Stimulated activated naive CD8-positive, alpha-beta T cell treated with anti-CD3 and anti-CD28 coated beads, Interleukin-15, Interleukin-2, amounts not matched to agents 100 ng/mL and 50 ng/mL, for 24 hours (primary cell): ENCODE measurements at regions not wholly inside any gene's neighbourhood (a gene's known extent, or its start where the extent isn't known, plus 50 kb on each side); places are given as distances from the start of the nearest gene placed in this dataset.
"Not testable (repeated sequence)": the region's sequence is repeated elsewhere in the genome, so short reads cannot be mapped to it uniquely, and the experiment has no call there.

Experiments
- H3K27ac Mint-ChIP-seq: one replicate; pipeline ENCODE4 v1.8.0; 2021; ENCODE audit warnings: mild to moderate bottlenecking, mixed read lengths
- H3K27me3 Mint-ChIP-seq: one replicate; pipeline ENCODE4 v1.8.0; 2021; ENCODE audit warnings: mixed read lengths
- H3K36me3 Mint-ChIP-seq: one replicate; pipeline ENCODE4 v1.8.0; 2021; ENCODE audit warnings: low read depth, mixed read lengths
- H3K4me1 Mint-ChIP-seq: one replicate; pipeline ENCODE4 v1.8.0; 2021; ENCODE audit warnings: low read depth, mixed read lengths
- H3K4me3 Mint-ChIP-seq: one replicate; pipeline ENCODE4 v1.8.0; 2021; ENCODE audit warnings: mild to moderate bottlenecking, mixed read lengths
- H3K9me3 Mint-ChIP-seq: one replicate; pipeline ENCODE4 v1.8.0; 2021; ENCODE audit warnings: mixed read lengths

GRCh38 chr1:189211742-189212141 lies 1265.9 kb downstream of the BRINP3 start:
- Mint-ChIP-seq H3K4me1 (no peaks in the 10 kb centered on the region), H3K9me3 (peaks cover 4% of the 10 kb centered on the region), H3K36me3 (no peaks in the 10 kb centered on the region), H3K27me3 (no peaks in the 10 kb centered on the region), H3K27ac (no peak overlapping the region), H3K4me3 (no peak overlapping the region)

DNA sequence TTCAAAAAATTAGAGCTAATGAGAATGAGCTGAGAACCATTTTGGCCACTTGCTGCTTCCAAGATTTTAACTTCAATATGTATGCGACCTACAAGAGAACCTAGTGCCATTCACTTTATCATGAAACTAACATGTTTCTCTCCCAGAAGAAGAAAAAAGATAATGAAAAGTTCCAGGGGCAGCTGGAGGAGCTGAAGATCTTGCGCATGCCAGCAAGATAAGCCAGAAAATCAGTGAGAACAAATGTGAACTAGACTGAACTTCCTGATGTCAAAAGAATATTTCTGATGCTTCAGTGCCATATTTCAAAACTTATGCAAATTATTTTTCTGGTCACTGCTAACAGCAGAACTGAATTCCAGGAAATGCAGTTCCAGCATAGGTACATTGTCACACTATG lies 1265.1 kb downstream of the BRINP3 start:
- Mint-ChIP-seq H3K36me3 (no peaks in the 10 kb centered on the region), H3K27ac (no peak overlapping the region), H3K4me1 (no peaks in the 10 kb centered on the region), H3K27me3 (no peaks in the 10 kb centered on the region), H3K4me3 (no peak overlapping the region), H3K9me3 (peaks cover 4% of the 10 kb centered on the region)

- H3K9me3 Mint-ChIP-seq: peaks cover 4% of the 10 kb centered on the region
- H3K4me3 Mint-ChIP-seq: no peak overlapping the region
- H3K36me3 Mint-ChIP-seq: no peaks in the 10 kb centered on the region
- no peaks in the 10 kb centered on the region for H3K27me3 Mint-ChIP-seq
- no peak overlapping the region for H3K27ac Mint-ChIP-seq
- H3K4me1 Mint-ChIP-seq: no peaks in the 10 kb centered on the region
Measured at GRCh38 chr1:189216886-189217285, 1260.8 kb downstream of the BRINP3 start.

DNA sequence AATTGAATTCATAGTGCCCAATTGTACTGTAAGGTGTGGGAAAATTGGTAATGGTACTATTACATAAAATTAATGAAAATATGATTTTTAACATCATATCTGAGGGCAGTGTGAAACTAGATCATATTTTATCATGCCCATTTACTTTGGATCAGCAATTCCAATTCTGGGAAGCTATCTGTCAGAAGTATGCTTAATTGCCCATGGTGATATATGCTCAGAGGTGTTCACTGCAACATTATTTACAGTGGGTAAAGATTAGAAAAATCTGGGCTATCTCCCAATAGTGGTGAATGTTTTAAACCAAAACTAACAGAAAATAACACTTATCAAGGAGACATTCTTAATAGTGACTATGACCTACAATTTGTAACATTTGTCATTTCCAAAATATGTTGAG lies 1260.0 kb downstream of the BRINP3 start:
- Mint-ChIP-seq H3K4me1 (no peaks in the 10 kb centered on the region), H3K36me3 (no peaks in the 10 kb centered on the region), H3K27me3 (no peaks in the 10 kb centered on the region), H3K9me3 (peaks cover 4% of the 10 kb centered on the region), H3K4me3 (no peak overlapping the region), H3K27ac (no peak overlapping the region)

DNA sequence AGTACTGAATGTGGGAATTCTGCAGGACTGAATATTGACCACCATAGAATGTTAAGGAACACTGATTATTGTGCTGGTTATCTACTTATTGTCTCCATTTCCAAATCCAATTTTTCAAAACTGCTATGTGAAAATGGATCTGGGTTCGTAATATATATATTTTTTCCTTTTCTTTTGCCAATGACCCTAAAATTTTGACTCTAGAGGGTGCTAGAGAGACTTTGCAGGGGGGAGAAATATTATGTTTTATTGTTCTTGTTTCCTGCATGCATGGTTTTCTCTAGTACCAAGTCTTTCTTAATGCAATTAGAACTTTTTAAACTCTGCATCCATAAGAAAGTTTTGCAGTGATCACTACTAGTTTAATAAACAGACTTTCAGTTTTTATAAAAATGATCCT lies 1256.9 kb downstream of the BRINP3 start:
- no peak overlapping the region for H3K27ac Mint-ChIP-seq
- H3K4me1 Mint-ChIP-seq: no peaks in the 10 kb centered on the region
- H3K27me3 Mint-ChIP-seq: no peaks in the 10 kb centered on the region
- no peak overlapping the region for H3K4me3 Mint-ChIP-seq
- peaks cover 9% of the 10 kb centered on the region for H3K9me3 Mint-ChIP-seq
- no peaks in the 10 kb centered on the region for H3K36me3 Mint-ChIP-seq

DNA sequence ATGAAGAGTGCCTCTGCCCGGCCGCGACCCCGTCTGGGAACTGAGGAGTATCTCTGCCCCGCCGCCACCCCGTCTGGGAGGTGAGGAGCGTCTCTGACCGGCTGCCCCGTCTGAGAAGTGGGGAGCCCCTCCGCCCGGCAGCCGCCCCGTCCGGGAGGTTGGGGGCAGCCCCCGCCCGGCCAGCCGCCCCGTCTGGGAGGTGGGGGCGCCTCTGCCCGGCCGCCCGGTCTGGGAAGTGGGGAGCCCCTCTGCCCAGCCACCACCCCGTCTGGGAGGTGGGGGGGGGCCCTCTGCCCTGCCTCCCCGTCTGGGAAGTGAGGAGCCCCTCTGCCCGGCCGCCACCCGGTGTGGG lies 1251.9 kb downstream of the BRINP3 start:
- H3K27me3 Mint-ChIP-seq, H3K4me3 Mint-ChIP-seq, H3K36me3 Mint-ChIP-seq, H3K27ac Mint-ChIP-seq, H3K9me3 Mint-ChIP-seq, H3K4me1 Mint-ChIP-seq: not testable (repeated sequence)

GRCh38 chr1:189226779-189227178 lies 1250.9 kb downstream of the BRINP3 start:
- peaks cover 5% of the 10 kb centered on the region for H3K9me3 Mint-ChIP-seq
- no peaks in the 10 kb centered on the region for H3K36me3 Mint-ChIP-seq
- H3K27ac Mint-ChIP-seq: no peak overlapping the region
- H3K27me3 Mint-ChIP-seq: no peaks in the 10 kb centered on the region
- H3K4me1 Mint-ChIP-seq: no peaks in the 10 kb centered on the region
- no peak overlapping the region for H3K4me3 Mint-ChIP-seq

GRCh38 chr1:189237008-189237407 lies 1240.7 kb downstream of the BRINP3 start:
- Mint-ChIP-seq H3K27me3 (no peaks in the 10 kb centered on the region), H3K4me1 (no peaks in the 10 kb centered on the region), H3K9me3 (peaks cover 19% of the 10 kb centered on the region), H3K36me3 (no peaks in the 10 kb centered on the region), H3K4me3 (no peak overlapping the region), H3K27ac (no peak overlapping the region)

GRCh38 chr1:189253601-189254350 lies 1223.9 kb downstream of the BRINP3 start:
- no peaks in the 10 kb centered on the region for H3K36me3 Mint-ChIP-seq
- H3K27me3 Mint-ChIP-seq: no peaks in the 10 kb centered on the region
- H3K9me3 Mint-ChIP-seq: peaks cover 6% of the 10 kb centered on the region
- H3K4me3 Mint-ChIP-seq: no peak overlapping the region
- H3K27ac Mint-ChIP-seq: no peak overlapping the region
- H3K4me1 Mint-ChIP-seq: no peaks in the 10 kb centered on the region

DNA sequence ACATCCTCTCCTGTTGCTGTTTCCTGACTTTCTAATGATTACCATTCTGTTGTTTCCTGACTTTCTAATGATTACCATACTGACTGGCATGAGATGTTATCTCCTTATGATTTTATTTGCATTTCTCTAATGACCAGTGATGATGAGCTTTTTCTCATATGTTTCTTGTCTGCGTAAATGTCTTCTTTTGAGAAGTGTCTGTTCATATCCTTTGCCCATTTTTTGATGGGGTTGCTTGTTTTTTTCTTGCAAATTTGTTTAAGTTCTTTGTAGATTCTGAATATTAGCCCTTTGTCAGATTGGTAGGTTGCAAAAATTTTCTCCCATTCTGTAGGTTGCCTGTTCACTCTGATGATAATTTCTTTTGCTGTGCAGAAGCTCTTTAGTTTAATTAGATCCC lies 1216.5 kb downstream of the BRINP3 start:
- peaks cover 14% of the 10 kb centered on the region for H3K9me3 Mint-ChIP-seq
- not testable (repeated sequence) for H3K4me3 Mint-ChIP-seq, H3K27ac Mint-ChIP-seq, H3K36me3 Mint-ChIP-seq, H3K4me1 Mint-ChIP-seq, H3K27me3 Mint-ChIP-seq

- Mint-ChIP-seq H3K9me3 (peaks cover 14% of the 10 kb centered on the region), H3K27ac (no peak overlapping the region), H3K4me3 (no peak overlapping the region)
Measured at GRCh38 chr1:189269011-189269410, 1208.7 kb downstream of the BRINP3 start.

GRCh38 chr1:189274267-189274666 lies 1203.4 kb downstream of the BRINP3 start:
- H3K4me1 Mint-ChIP-seq: no peaks in the 10 kb centered on the region
- H3K36me3 Mint-ChIP-seq: no peaks in the 10 kb centered on the region
- H3K9me3 Mint-ChIP-seq: peaks cover 11% of the 10 kb centered on the region
- no peaks in the 10 kb centered on the region for H3K27me3 Mint-ChIP-seq
- H3K27ac Mint-ChIP-seq: no peak overlapping the region
- H3K4me3 Mint-ChIP-seq: no peak overlapping the region

More at GRCh38 chr1:189269011-189269410, 1208.7 kb downstream of the BRINP3 start:
- Mint-ChIP-seq H3K4me1 (no peaks in the 10 kb centered on the region), H3K27me3 (no peaks in the 10 kb centered on the region), H3K36me3 (no peaks in the 10 kb centered on the region)

GRCh38 chr1:189275796-189276195 lies 1201.9 kb downstream of the BRINP3 start:
- Mint-ChIP-seq H3K4me3 (no peak overlapping the region), H3K27me3 (no peaks in the 10 kb centered on the region), H3K27ac (no peak overlapping the region), H3K4me1 (no peaks in the 10 kb centered on the region), H3K36me3 (no peaks in the 10 kb centered on the region), H3K9me3 (peaks cover 8% of the 10 kb centered on the region)

- Mint-ChIP-seq H3K9me3 (peaks cover 11% of the 10 kb centered on the region), H3K36me3 (no peaks in the 10 kb centered on the region), H3K4me3 (no peak overlapping the region), H3K27ac (no peak overlapping the region), H3K4me1 (no peaks in the 10 kb centered on the region), H3K27me3 (no peaks in the 10 kb centered on the region)
Measured at GRCh38 chr1:189289346-189289745, 1188.3 kb downstream of the BRINP3 start.

GRCh38 chr1:189301235-189301634 lies 1176.4 kb downstream of the BRINP3 start:
- Mint-ChIP-seq H3K36me3 (no peaks in the 10 kb centered on the region), H3K27me3 (no peaks in the 10 kb centered on the region), H3K4me3 (no peak overlapping the region), H3K9me3 (peaks cover 19% of the 10 kb centered on the region), H3K4me1 (no peaks in the 10 kb centered on the region), H3K27ac (no peak overlapping the region)

GRCh38 chr1:189305279-189305678 lies 1172.4 kb downstream of the BRINP3 start:
- Mint-ChIP-seq H3K9me3 (peaks cover 4% of the 10 kb centered on the region), H3K27me3 (no peaks in the 10 kb centered on the region), H3K4me1 (no peaks in the 10 kb centered on the region), H3K4me3 (no peak overlapping the region), H3K36me3 (no peaks in the 10 kb centered on the region), H3K27ac (no peak overlapping the region)
